GM23248 (cell line): ENCODE measurements at regions not wholly inside any gene's neighbourhood (a gene's known extent, or its start where the extent isn't known, plus 50 kb on each side); places are given as distances from the start of the nearest gene placed in this dataset.
A peak's percentile ranks its signal among the peaks of the same experiment; 100 is the strongest.

ENCODE experiments used
- DNase-seq: peaks from one replicate; pipeline ENCODE4 v3.0.0-alpha.2; 2015
- H2AFZ ChIP-seq: fragments of 200-600 bp; sonication (generic); 2 replicates; pipeline ENCODE4 v1.6.1; 2016; ENCODE audit warnings: antibody characterized with exemption
- H3F3A ChIP-seq: fragments of 200-600 bp; sonication (generic); 2 replicates; pipeline ENCODE4 v1.6.1; 2016; ENCODE audit warnings: mild to moderate bottlenecking, antibody characterized with exemption, mixed run types; ENCODE audit not compliant: insufficient read depth
- H3K27ac ChIP-seq: fragments of 200-600 bp; sonication (generic); 2 replicates; pipeline ENCODE4 v1.5.1; 2016; ENCODE audit warnings: mild to moderate bottlenecking
- H3K27me3 ChIP-seq: fragments of 200-600 bp; sonication (generic); replicated peaks from 2 replicates; pipeline ENCODE4 v1.6.1; 2016; ENCODE audit warnings: mild to moderate bottlenecking; ENCODE audit not compliant: insufficient read depth
- H3K36me3 ChIP-seq: fragments of 200-600 bp; sonication (generic); 2 replicates; pipeline ENCODE4 v1.6.1; 2016; ENCODE audit warnings: low read depth, mild to moderate bottlenecking
- H3K4me1 ChIP-seq: fragments of 200-600 bp; sonication (generic); 2 replicates; pipeline ENCODE4 v1.6.1; 2016; ENCODE audit warnings: mild to moderate bottlenecking; ENCODE audit not compliant: insufficient read depth
- H3K4me2 ChIP-seq: fragments of 200-600 bp; sonication (generic); one replicate; pipeline ENCODE4 v1.6.1; 2016; ENCODE audit warnings: mild to moderate bottlenecking; ENCODE audit not compliant: unreplicated experiment
- H3K4me3 ChIP-seq: fragments of 200-600 bp; sonication (generic); 2 replicates; pipeline ENCODE4 v1.5.1; 2016; ENCODE audit warnings: mild to moderate bottlenecking
- H3K79me2 ChIP-seq: fragments of 200-600 bp; sonication (generic); 2 replicates; pipeline ENCODE4 v1.6.1; 2016; ENCODE audit warnings: mild to moderate bottlenecking; ENCODE audit not compliant: insufficient read depth
- H3K9ac ChIP-seq: fragments of 200-600 bp; sonication (generic); 2 replicates; pipeline ENCODE4 v1.6.1; 2016; ENCODE audit warnings: mild to moderate bottlenecking
- H3K9me2 ChIP-seq: fragments of 200-600 bp; sonication (generic); 2 replicates; pipeline ENCODE4 v1.6.1; 2016; ENCODE audit warnings: mixed run types, mild to moderate bottlenecking, moderate library complexity; ENCODE audit not compliant: insufficient read depth
- H3K9me3 ChIP-seq: fragments of 200-600 bp; sonication (generic); one replicate; pipeline ENCODE4 v1.6.1; 2017; ENCODE audit warnings: low read depth
- H4K20me1 ChIP-seq: fragments of 200-600 bp; sonication (generic); 2 replicates; pipeline ENCODE4 v1.6.0; 2016; ENCODE audit not compliant: insufficient read depth
- EZH2 ChIP-seq: fragments of 200-600 bp; sonication (generic); IDR thresholded peaks from 2 replicates; pipeline ENCODE4 v1.6.1; 2018; ENCODE audit warnings: antibody characterized with exemption, mild to moderate bottlenecking; ENCODE audit not compliant: insufficient read depth, poor library complexity, severe bottlenecking
- EZH2phosphoT487 ChIP-seq: fragments of 200-600 bp; sonication (generic); IDR thresholded peaks from 2 replicates; pipeline ENCODE4 v1.6.1; 2018; ENCODE audit warnings: antibody characterized with exemption, moderate library complexity, mild to moderate bottlenecking, low read depth; ENCODE audit not compliant: insufficient read depth
- WGBS, 2 experiments: methylation state at CpG; one replicate each; pipeline ENCODE4 v1.1.6; 2015 to 2017; ENCODE audit warnings: low lambda C conversion rate in 2 of 2, low coverage in 1 of 2; ENCODE audit errors: missing lambda C conversion rate in 2 of 2; 5-methylcytosine and 5-hydroxymethylcytosine counted together
- in situ Hi-C: fragments of 300-500 bp; cut with MboI; formaldehyde crosslinking; loops from 2 replicates; pipeline ENCODE4 v1.15.0; 2020

GRCh38 chr1:242871471-242872030 lies 347.1 kb upstream of the PLD5 start:
- no peaks in the 10 kb centered on the region for H3F3A ChIP-seq
- no peak overlapping the region for H3K9ac ChIP-seq
- no peaks in the 10 kb centered on the region for H3K9me3 ChIP-seq
- no peak overlapping the region for H3K27ac ChIP-seq
- 3 to 8% methylated on average over 5 of the region's 5 CpGs for WGBS, 2 experiments
- H2AFZ ChIP-seq, result no peak overlapping the region
- H3K27me3 ChIP-seq, result no peaks in the 10 kb centered on the region
- H3K4me1 ChIP-seq, result no peaks in the 10 kb centered on the region
- H3K4me3 ChIP-seq, result no peak overlapping the region
- no peaks in the 10 kb centered on the region for H3K79me2 ChIP-seq
- TF ChIP-seq EZH2phosphoT487, result no peak
- no peak for TF ChIP-seq EZH2
- H3K9me2 ChIP-seq, result no peaks in the 10 kb centered on the region
- H3K4me2 ChIP-seq, result no peak overlapping the region
- DNase-seq, result no peak
- no peaks in the 10 kb centered on the region for H3K36me3 ChIP-seq
- no peaks in the 10 kb centered on the region for H4K20me1 ChIP-seq
- in situ Hi-C loops, result no loop called here

- Histone ChIP-seq H3F3A (no peaks in the 10 kb centered on the region), H3K9ac (no peak overlapping the region), H4K20me1 (no peaks in the 10 kb centered on the region), H2AFZ (no peak overlapping the region), H3K9me2 (no peaks in the 10 kb centered on the region), H3K27me3 (no peaks in the 10 kb centered on the region), H3K79me2 (no peaks in the 10 kb centered on the region), H3K36me3 (no peaks in the 10 kb centered on the region), H3K4me1 (no peaks in the 10 kb centered on the region), H3K9me3 (no peaks in the 10 kb centered on the region), H3K4me3 (no peak overlapping the region), H3K4me2 (no peak overlapping the region), H3K27ac (no peak overlapping the region)
- no peak for DNase-seq
- TF ChIP-seq EZH2phosphoT487, result no peak
- in situ Hi-C loops, result no loop called here
Measured at GRCh38 chr1:242870966-242871365, 346.5 kb upstream of the PLD5 start.

GRCh38 chr1:242856289-242856688 lies 331.8 kb upstream of the PLD5 start:
- WGBS, 2 experiments, result 14 to 20% methylated on average over 4 of the region's 4 CpGs
- TF ChIP-seq EZH2, result no peak
- TF ChIP-seq EZH2phosphoT487, result no peak
- no peak for DNase-seq

GRCh38 chr1:242854466-242854865 lies 330.0 kb upstream of the PLD5 start:
- Histone ChIP-seq H3K36me3 (no peaks in the 10 kb centered on the region), H3K27ac (no peak overlapping the region), H3K27me3 (no peaks in the 10 kb centered on the region), H3K79me2 (no peaks in the 10 kb centered on the region), H3F3A (no peaks in the 10 kb centered on the region), H4K20me1 (no peaks in the 10 kb centered on the region), H3K9me3 (no peaks in the 10 kb centered on the region), H3K4me1 (no peaks in the 10 kb centered on the region), H3K4me2 (no peak overlapping the region), H3K9ac (no peak overlapping the region), H3K4me3 (no peak overlapping the region), H3K9me2 (no peaks in the 10 kb centered on the region), H2AFZ (no peak overlapping the region)
- WGBS, 2 experiments, result 16 to 25% methylated on average over 3 of the region's 3 CpGs
- no peak for TF ChIP-seq EZH2
- TF ChIP-seq EZH2phosphoT487, result no peak
- in situ Hi-C loops, result no loop called here
- no peak for DNase-seq

More at GRCh38 chr1:242856289-242856688, 331.8 kb upstream of the PLD5 start:
- no peaks in the 10 kb centered on the region for H4K20me1 ChIP-seq
- no peaks in the 10 kb centered on the region for H3K27me3 ChIP-seq
- H3K4me3 ChIP-seq, result no peak overlapping the region
- in situ Hi-C loops, result no loop called here
- no peaks in the 10 kb centered on the region for H3F3A ChIP-seq
- H2AFZ ChIP-seq, result no peak overlapping the region
- no peaks in the 10 kb centered on the region for H3K9me2 ChIP-seq
- H3K4me1 ChIP-seq, result no peaks in the 10 kb centered on the region
- H3K27ac ChIP-seq, result no peak overlapping the region
- no peaks in the 10 kb centered on the region for H3K79me2 ChIP-seq
- H3K9me3 ChIP-seq, result no peaks in the 10 kb centered on the region
- no peak overlapping the region for H3K4me2 ChIP-seq
- H3K36me3 ChIP-seq, result no peaks in the 10 kb centered on the region
- no peak overlapping the region for H3K9ac ChIP-seq

- no peak for TF ChIP-seq EZH2
- Histone ChIP-seq H3K4me1 (no peaks in the 10 kb centered on the region), H3K4me2 (no peak overlapping the region), H3F3A (no peaks in the 10 kb centered on the region), H4K20me1 (no peaks in the 10 kb centered on the region), H3K4me3 (no peak overlapping the region), H3K9me2 (no peaks in the 10 kb centered on the region), H3K9me3 (peaks cover 5% of the 10 kb centered on the region), H3K36me3 (no peaks in the 10 kb centered on the region), H3K27me3 (no peaks in the 10 kb centered on the region), H3K27ac (no peak overlapping the region), H3K9ac (no peak overlapping the region), H2AFZ (no peak overlapping the region), H3K79me2 (no peaks in the 10 kb centered on the region)
- WGBS, 2 experiments, result 5 to 9% methylated on average over 3 of the region's 3 CpGs
- in situ Hi-C loops, result no loop called here
- DNase-seq, result peak; percentile 17
Measured at GRCh38 chr1:242847390-242847993, 323.0 kb upstream of the PLD5 start.
